Stimulated activated effector memory CD8-positive, alpha-beta T cell treated with anti-CD3 and anti-CD28 coated beads, Interleukin-12 subunit alpha, Interleukin-12 subunit beta, amount 100 ng/mL, for 72 hours (primary cell): ENCODE measurements at regions not wholly inside any gene's neighbourhood (a gene's known extent, or its start where the extent isn't known, plus 50 kb on each side); places are given as distances from the start of the nearest gene placed in this dataset.
"Not testable (repeated sequence)": the region's sequence is repeated elsewhere in the genome, so short reads cannot be mapped to it uniquely, and the experiment has no call there.

ENCODE experiments used
- ATAC-seq: fragments of 150-1000 bp; cut with Tn5 transposase; 2 replicates; pipeline ENCODE4 v1.10.0; 2021
- DNase-seq, 2 donors: peaks; one replicate each; pipeline ENCODE4 v3.0.0; 2021 to 2022; ENCODE audit warnings: low spot score in 2 of 2
- H3K27ac Mint-ChIP-seq: one replicate; pipeline ENCODE4 v1.8.0; 2022; ENCODE audit warnings: mild to moderate bottlenecking, mixed read lengths
- H3K36me3 Mint-ChIP-seq: one replicate; pipeline ENCODE4 v1.8.0; 2022; ENCODE audit warnings: mild to moderate bottlenecking, mixed read lengths
- H3K4me1 Mint-ChIP-seq: one replicate; pipeline ENCODE4 v1.8.0; 2022; ENCODE audit warnings: mixed read lengths
- H3K4me3 Mint-ChIP-seq: one replicate; pipeline ENCODE4 v1.8.0; 2022; ENCODE audit warnings: mild to moderate bottlenecking, mixed read lengths
- H3K9me3 Mint-ChIP-seq: one replicate; pipeline ENCODE4 v1.8.0; 2022; ENCODE audit warnings: mixed read lengths

DNA sequence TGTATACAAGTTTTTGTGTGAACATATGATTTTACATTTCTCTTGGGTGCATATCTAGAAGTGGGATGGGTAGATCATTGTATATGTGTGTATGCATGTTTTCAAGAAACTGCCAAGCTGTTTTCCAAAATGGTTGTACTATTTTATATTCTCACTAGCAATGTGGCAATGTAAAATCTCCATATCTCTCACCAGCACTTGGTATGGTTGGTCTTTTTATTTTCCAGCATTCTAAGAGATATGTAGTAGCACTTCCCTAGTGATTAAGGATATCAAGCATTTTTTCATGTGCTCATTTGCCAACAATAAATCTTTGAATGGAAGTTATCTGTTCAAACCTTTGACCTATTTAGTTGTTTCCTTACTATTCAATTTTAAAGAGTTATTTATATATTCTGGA lies 310.7 kb downstream of the ZNF326 start:
- ATAC-seq (no peak), DNase-seq (no peak)
- Mint-ChIP-seq H3K4me3 (no peak overlapping the region), H3K27ac (no peak overlapping the region), H3K4me1 (no peaks in the 10 kb centered on the region), H3K9me3 (peaks cover 12% of the 10 kb centered on the region), H3K36me3 (no peaks in the 10 kb centered on the region)

- DNase-seq: no peak
- Mint-ChIP-seq H3K27ac (no peak overlapping the region), H3K36me3 (no peaks in the 10 kb centered on the region), H3K4me3 (no peak overlapping the region), H3K9me3 (no peaks in the 10 kb centered on the region), H3K4me1 (no peaks in the 10 kb centered on the region)
- no peak for ATAC-seq
Observed at GRCh38 chr1:90296327-90296726, 301.4 kb downstream of the ZNF326 start.

GRCh38 chr1:90295534-90295933 lies 300.6 kb downstream of the ZNF326 start:
- Mint-ChIP-seq H3K9me3 (no peaks in the 10 kb centered on the region), H3K36me3 (no peaks in the 10 kb centered on the region), H3K27ac (no peak overlapping the region), H3K4me3 (no peak overlapping the region), H3K4me1 (no peaks in the 10 kb centered on the region)
- no peak for DNase-seq
- no peak for ATAC-seq

- ATAC-seq (no peak), DNase-seq (no peak)
- no peak overlapping the region for H3K4me3 Mint-ChIP-seq
- H3K9me3 Mint-ChIP-seq: no peaks in the 10 kb centered on the region
- no peaks in the 10 kb centered on the region for H3K36me3 Mint-ChIP-seq
- no peaks in the 10 kb centered on the region for H3K4me1 Mint-ChIP-seq
- no peak overlapping the region for H3K27ac Mint-ChIP-seq
Observed at GRCh38 chr1:90291431-90292216, 296.7 kb downstream of the ZNF326 start.

DNA sequence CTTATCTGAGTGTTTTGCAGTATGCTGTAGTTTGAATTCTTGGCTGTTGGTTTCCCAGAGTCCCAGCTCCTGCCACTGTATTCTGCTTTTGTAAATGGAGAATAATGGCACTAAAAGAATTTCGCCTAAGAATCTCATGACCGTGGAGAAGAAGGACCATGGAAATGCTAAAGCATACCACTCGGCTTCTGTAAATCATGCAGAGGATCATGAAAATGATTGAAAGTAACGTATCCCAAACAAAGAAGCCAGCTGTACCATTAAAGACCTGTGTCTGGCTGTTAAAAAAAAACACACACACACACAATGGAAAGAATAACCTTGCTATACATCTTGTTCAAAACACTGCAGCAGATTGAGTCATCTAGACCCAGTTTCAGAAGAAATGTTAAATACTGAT lies 287.9 kb downstream of the ZNF326 start:
- H3K4me3 Mint-ChIP-seq: no peak overlapping the region
- H3K9me3 Mint-ChIP-seq: no peaks in the 10 kb centered on the region
- ATAC-seq (no peak), DNase-seq (no peak)
- no peaks in the 10 kb centered on the region for H3K36me3 Mint-ChIP-seq
- H3K27ac Mint-ChIP-seq: no peak overlapping the region
- no peaks in the 10 kb centered on the region for H3K4me1 Mint-ChIP-seq

DNA sequence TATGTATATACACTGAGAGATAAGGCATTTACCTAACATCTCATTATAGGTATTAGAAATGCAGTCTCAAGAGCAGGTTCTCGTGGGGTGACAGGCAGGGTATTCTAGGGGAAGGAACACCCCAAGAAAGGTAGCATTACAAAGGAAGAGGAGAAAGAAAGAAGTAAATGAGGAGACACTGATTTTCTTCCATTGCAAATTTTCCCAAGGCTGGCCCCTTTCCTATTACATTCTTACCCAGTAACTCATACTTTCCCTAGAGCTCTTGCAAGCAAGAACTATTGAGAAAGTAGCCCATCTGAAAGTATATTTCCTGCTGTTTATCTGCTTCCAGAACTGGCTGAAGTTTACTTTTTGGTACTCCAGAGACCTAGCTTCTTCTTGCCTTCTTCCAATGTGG lies 287.0 kb downstream of the ZNF326 start:
- not testable (repeated sequence) for H3K27ac Mint-ChIP-seq, ATAC-seq, H3K36me3 Mint-ChIP-seq, DNase-seq, H3K4me3 Mint-ChIP-seq, H3K4me1 Mint-ChIP-seq, H3K9me3 Mint-ChIP-seq

- no peak overlapping the region for H3K4me3 Mint-ChIP-seq
- DNase-seq (no peak), ATAC-seq (no peak)
- no peaks in the 10 kb centered on the region for H3K4me1 Mint-ChIP-seq
- no peaks in the 10 kb centered on the region for H3K36me3 Mint-ChIP-seq
- H3K9me3 Mint-ChIP-seq: peaks cover 2% of the 10 kb centered on the region
- no peak overlapping the region for H3K27ac Mint-ChIP-seq
Observed at GRCh38 chr1:90277270-90277669, 282.4 kb downstream of the ZNF326 start.

DNA sequence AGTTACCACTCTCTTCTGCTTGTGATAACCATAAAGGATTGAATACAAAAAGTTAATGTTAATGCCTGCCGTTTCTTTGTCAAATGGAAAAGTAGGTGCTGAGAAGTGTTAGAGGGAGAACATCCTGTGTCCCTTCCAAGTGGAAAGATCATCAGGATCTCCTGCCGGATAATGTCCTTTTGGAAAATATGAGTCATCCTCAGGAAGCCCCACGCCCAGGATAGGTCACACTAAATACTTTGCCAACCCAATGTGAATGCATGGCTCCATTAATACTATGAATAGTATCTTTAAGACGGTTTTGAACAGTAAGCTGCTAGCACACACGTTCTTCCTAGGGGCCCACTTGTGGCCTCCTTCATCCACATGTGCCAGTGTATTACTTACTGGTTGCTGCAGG lies 279.5 kb downstream of the ZNF326 start:
- no peak for ATAC-seq
- Mint-ChIP-seq H3K4me3 (no peak overlapping the region), H3K36me3 (no peaks in the 10 kb centered on the region), H3K9me3 (peaks cover 2% of the 10 kb centered on the region), H3K4me1 (no peaks in the 10 kb centered on the region), H3K27ac (no peak overlapping the region)
- DNase-seq: no peak

- H3K4me3 Mint-ChIP-seq: no peak overlapping the region
- peaks cover 2% of the 10 kb centered on the region for H3K9me3 Mint-ChIP-seq
- H3K36me3 Mint-ChIP-seq: no peaks in the 10 kb centered on the region
- ATAC-seq (no peak), DNase-seq (no peak)
- H3K4me1 Mint-ChIP-seq: no peaks in the 10 kb centered on the region
- H3K27ac Mint-ChIP-seq: no peak overlapping the region
Observed at GRCh38 chr1:90273241-90273774, 278.4 kb downstream of the ZNF326 start.

- Mint-ChIP-seq H3K36me3 (no peaks in the 10 kb centered on the region), H3K4me1 (no peaks in the 10 kb centered on the region), H3K27ac (no peak overlapping the region), H3K4me3 (no peak overlapping the region), H3K9me3 (no peaks in the 10 kb centered on the region)
- no peak for DNase-seq
- ATAC-seq: no peak
Observed at GRCh38 chr1:90262791-90263190, 267.9 kb downstream of the ZNF326 start.

GRCh38 chr1:90262286-90262685 lies 267.4 kb downstream of the ZNF326 start:
- ATAC-seq (no peak), DNase-seq (no peak)
- no peaks in the 10 kb centered on the region for H3K36me3 Mint-ChIP-seq
- no peaks in the 10 kb centered on the region for H3K4me1 Mint-ChIP-seq
- H3K4me3 Mint-ChIP-seq: no peak overlapping the region
- no peak overlapping the region for H3K27ac Mint-ChIP-seq
- H3K9me3 Mint-ChIP-seq: no peaks in the 10 kb centered on the region

DNA sequence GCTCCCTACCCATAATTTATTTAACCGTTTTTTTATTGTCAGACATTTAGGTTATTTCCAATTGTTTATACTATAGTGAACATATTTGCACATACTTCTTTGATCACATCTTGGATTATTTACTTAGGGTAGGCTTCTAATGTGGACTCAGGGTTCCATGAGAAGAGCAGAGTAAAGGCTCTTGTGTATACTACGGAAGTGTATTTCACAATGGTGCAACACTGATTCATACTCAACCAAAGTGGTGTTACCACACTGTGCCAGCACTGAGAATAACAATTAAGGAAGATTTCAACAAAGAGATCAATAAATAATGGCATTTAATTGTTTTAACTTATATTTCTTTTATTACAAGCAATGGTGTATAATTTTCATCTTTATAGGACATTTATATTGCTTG lies 251.2 kb downstream of the ZNF326 start:
- Mint-ChIP-seq H3K9me3 (peaks cover 12% of the 10 kb centered on the region), H3K4me3 (no peak overlapping the region), H3K36me3 (no peaks in the 10 kb centered on the region), H3K4me1 (no peaks in the 10 kb centered on the region), H3K27ac (no peak overlapping the region)
- ATAC-seq: no peak
- no peak for DNase-seq

DNA sequence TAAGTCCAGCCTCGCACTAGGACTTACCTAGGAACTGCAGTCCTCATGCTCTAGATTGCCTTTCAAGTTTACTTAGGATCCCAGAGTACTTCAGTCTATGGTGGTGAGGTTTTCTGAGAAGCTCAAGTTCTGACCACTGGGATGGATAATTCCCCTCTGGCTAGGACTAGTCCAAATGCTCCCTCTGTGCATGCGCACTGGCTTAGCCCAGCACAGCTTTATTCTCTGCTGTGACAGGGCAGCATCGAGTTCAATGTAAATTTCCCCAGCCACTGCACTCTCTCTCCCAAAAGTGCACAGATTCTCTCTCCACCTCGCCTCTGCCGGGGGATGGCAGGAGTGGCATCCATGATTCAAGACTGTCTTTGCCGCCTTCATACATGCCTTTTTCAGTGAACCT lies 241.6 kb downstream of the ZNF326 start:
- Mint-ChIP-seq H3K4me3 (no peak overlapping the region), H3K9me3 (peaks cover 16% of the 10 kb centered on the region), H3K36me3 (no peaks in the 10 kb centered on the region), H3K27ac (no peak overlapping the region), H3K4me1 (no peaks in the 10 kb centered on the region)
- no peak for ATAC-seq
- no peak for DNase-seq

GRCh38 chr1:90223401-90223800 lies 228.5 kb downstream of the ZNF326 start:
- Mint-ChIP-seq H3K27ac (no peak overlapping the region), H3K9me3 (no peaks in the 10 kb centered on the region), H3K4me1 (no peaks in the 10 kb centered on the region), H3K4me3 (no peak overlapping the region), H3K36me3 (no peaks in the 10 kb centered on the region)
- no peak for DNase-seq
- no peak for ATAC-seq

DNA sequence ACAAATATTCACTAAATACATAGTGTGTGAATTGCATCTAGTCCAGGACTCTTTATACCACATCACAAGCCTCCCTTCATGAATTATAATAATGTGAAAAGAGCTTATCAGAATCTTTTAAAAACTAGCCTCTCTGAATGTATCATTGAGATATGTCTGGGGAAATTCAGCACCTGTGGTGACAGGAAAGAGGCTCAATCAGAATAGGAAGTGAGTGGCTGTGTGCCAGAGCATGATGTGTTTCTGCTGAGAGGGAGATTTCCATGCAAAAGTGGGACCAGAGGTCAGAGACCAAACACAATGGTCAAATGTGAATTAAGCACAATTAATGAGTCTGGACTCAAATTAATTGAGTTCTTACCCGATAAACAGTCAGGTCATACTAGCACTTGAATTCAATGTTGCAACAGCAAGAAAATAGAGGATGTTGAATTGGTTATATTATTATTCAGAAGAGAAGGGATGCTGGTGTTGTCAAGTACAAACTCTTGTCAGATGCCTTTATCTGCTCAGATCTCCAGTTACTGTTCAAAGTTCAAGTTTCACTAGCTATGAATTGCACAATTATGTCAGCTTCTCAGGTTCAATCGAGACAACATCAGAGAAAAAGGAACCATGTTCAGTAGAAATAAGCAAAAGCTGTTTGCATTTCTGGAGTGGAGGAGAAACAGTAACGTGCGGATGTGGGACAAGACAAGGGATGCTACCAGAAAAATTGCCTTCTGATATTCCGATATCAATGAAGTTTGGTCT lies 226.2 kb downstream of the ZNF326 start:
- Mint-ChIP-seq H3K9me3 (no peaks in the 10 kb centered on the region), H3K4me1 (no peaks in the 10 kb centered on the region), H3K27ac (no peak overlapping the region), H3K4me3 (no peak overlapping the region), H3K36me3 (no peaks in the 10 kb centered on the region)
- DNase-seq (no peak), ATAC-seq (no peak)

DNA sequence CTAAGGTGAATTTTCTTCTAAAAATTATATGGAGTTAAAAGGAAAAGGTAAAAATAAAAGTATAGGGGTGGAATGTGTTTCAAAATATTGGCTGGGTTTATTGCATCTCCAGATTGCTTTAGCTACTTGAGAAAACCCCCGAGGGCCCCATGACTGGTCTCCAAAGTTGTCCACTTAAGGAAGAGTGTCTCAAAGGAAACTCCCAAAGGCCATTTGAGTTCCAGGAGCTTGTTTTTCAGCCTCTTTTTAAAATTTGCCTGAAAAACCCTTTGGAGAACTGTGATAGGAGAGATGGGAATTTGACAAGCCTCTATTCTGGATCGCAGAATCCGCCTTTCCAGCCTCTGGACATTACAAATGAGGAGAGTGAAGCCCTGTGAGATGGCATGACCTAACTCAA lies 225.6 kb downstream of the ZNF326 start:
- H3K4me1 Mint-ChIP-seq: no peaks in the 10 kb centered on the region
- H3K4me3 Mint-ChIP-seq: no peak overlapping the region
- no peak for DNase-seq
- no peaks in the 10 kb centered on the region for H3K36me3 Mint-ChIP-seq
- no peak for ATAC-seq
- H3K27ac Mint-ChIP-seq: no peak overlapping the region
- H3K9me3 Mint-ChIP-seq: no peaks in the 10 kb centered on the region
